Esophagus muscularis mucosa (tissue), 3 donors: ENCODE measurements at regions not wholly inside any gene's neighbourhood (a gene's known extent, or its start where the extent isn't known, plus 50 kb on each side); places are given as distances from the start of the nearest gene placed in this dataset.

Experiments
- CTCF ChIP-seq, 3 experiments: fragments of 200-600 bp in 2 of 3; fragments of 450-650 bp in 1 of 3; sonication (generic) in 2 of 3; IDR thresholded peaks; one replicate each; pipeline ENCODE4 v1.5.1; 2017 to 2019; ENCODE audit warnings: antibody characterized with exemption in 3 of 3, mild to moderate bottlenecking in 2 of 3, moderate library complexity in 1 of 3
- POLR2AphosphoS5 ChIP-seq, 2 donors: sonication (generic); formaldehyde crosslinking; IDR thresholded peaks; one replicate each; pipeline ENCODE4 v1.6.1; 2017; ENCODE audit warnings: antibody characterized with exemption in 2 of 2

DNA sequence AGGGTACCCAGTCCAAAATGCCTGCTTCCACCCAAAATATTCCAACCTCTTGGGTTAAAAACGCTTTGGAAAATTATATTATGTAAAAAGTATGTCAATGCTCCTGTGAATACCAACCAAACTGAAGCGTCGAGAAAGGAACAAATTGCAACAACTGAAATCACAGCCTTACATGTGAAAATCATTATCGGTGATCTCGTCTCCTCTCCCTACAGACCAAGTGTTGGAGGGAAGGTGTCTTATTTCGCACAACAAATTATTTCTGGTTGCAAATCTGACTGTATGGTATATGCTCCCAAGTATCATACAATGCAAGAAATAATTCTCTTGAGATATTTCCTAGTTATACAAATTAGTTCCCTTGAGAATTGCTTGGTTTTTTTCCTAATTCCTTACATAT is 89.3 kb upstream of the CDYL2 start:
- TF ChIP-seq CTCF (IDR thresholded peaks at IDR 0.05) (no peak), POLR2AphosphoS5 (IDR thresholded peaks at IDR 0.05) (no peak)
